GM21423 (cell line): ENCODE measurements at regions not wholly inside any gene's neighbourhood (a gene's known extent, or its start where the extent isn't known, plus 50 kb on each side); places are given as distances from the start of the nearest gene placed in this dataset.
A peak's percentile ranks its signal among the peaks of the same experiment; 100 is the strongest.

Experiments
- ATAC-seq: cut with Tn5 transposase; IDR thresholded peaks from one replicate; pipeline ENCODE4 v1.9.1; 2021; ENCODE audit warnings: mild to moderate bottlenecking, moderate library complexity; ENCODE audit not compliant: unreplicated experiment

GRCh38 chr12:41936333-41936732, 208.3 kb downstream of the GXYLT1 start:
- ATAC-seq: no peak

DNA sequence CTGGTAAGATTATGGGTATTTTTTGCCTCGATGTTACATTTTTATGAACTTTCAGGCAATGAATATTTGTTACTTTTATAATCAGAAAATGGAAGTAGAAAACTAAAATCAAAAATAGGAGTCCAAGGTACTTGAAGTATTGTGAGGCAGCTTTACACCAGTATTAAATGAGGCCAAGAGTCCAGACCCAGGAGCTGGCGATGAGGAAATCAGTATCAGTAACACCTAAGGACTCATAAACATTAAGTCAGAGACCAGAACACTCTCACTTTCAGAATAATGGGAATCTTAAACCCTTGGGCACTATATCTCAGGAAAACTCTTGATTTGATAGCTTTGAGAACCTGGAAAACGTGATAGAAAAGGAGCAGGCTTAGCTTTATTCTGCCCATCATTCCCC, 208.8 kb downstream of the GXYLT1 start:
- no peak for ATAC-seq

DNA sequence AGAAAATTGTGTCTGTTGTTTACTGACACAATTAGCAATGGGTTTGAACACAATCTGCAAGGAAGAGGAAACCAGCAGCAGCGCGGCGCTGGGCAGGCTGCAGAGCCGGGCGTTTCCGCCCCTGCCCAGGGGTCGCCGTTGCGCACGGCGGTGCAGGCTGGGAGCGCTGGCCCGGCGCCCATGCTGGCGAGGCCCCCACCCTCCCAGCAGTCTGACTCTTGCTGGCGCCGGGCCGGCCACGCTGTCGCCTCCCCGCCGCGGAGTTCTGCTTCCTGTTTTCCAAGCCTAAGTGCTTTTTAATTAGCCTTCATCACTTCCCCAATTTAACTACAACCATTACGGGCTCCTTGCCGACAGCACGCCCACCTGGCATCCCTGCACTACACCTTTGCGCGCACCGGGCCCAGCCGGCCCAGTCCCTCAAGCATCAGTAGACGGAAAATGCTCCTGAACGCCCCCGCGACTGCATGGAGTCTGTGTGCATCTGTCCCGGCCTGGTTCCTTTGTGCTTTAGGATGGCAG, 212.1 kb downstream of the GXYLT1 start:
- ATAC-seq: peak; percentile 56

DNA sequence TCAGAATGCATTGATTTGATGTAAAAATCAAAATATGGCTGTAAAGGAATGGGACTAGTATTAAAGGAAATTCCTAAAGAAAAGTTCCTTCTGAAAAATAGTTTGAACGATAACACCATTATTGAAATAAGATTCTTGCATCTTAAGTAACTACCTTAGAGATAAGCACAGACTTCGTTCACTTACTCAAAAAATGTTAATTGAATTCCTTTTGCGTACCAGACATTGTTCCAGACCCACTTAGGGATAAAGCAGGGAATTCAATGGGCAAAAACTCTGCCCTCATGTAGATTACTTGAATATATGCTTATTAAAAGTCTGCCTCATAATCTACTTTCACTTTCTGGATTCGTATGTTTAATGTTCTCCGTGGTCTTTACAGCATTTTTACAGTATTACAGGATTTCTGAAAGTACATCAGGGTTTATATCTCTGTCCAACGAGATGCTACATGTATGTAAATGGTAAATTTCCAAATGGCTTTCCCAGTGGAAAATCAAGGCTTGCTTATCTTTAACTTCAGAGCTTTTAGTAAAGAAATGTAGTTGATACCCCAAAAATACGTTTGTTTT, 213.7 kb downstream of the GXYLT1 start:
- ATAC-seq: no peak

GRCh38 chr12:41924111-41924510, 220.6 kb downstream of the GXYLT1 start:
- ATAC-seq: no peak

- ATAC-seq: no peak
Observed at GRCh38 chr12:41923351-41923750, 221.3 kb downstream of the GXYLT1 start.

- no peak for ATAC-seq
Observed at GRCh38 chr12:41920355-41920754, 224.3 kb downstream of the GXYLT1 start.

GRCh38 chr12:41919526-41920261, 225.0 kb downstream of the GXYLT1 start:
- ATAC-seq: no peak

DNA sequence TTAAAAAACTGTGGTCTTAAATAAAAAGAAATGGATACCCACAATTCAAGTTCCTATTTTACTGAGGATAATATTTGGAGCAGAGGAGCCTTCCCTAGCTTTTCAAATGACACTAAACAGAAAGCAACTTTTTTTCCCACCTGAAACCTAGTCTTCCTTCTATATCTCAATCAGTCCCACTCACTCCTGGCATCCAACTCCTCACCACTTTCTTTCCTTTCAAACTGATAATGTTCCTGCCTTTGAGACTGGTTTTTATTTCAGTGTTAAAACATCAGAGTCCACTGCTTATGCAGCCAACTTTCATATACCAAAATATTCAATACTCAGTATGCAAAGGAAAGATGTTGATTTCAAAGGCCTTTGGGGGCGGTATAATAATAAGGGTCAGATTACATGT, 225.6 kb downstream of the GXYLT1 start:
- ATAC-seq: no peak

GRCh38 chr12:41917938-41918341, 226.7 kb downstream of the GXYLT1 start:
- ATAC-seq: no peak

- ATAC-seq: no peak
Observed at GRCh38 chr12:41917181-41917580, 227.5 kb downstream of the GXYLT1 start.

DNA sequence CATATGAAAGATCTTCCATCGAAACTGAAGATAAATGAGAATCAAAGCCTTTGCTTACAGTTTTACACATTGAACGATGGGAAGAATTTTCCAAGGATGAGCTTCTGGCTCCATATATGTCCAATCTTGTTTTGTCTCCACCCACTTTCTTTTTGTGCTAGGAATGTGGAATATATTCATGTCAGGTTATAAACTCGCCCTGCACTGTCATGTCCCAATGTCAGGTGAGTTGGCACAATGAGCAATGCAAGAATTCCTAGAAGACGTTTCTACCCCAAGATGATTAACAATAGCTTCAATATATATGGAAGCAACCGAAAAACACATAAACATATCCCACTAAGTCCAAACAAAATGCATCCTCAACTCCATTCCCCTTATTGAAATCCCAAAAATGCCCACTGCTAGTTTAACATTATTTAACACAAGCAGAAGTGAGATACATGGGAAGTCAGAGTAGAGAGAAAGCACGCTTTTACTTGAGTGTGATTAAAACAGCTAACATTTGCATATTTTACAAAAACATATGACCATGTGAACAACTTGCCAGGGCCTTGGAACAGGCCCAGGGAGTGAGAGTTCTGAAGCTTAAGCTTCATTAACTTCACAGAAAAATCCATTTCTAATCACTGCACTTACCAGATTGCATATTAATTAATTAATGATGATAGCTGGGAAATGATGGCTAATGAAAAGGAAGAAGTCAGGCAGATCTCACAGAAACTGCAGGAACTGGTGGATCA, 233.9 kb downstream of the GXYLT1 start:
- no peak for ATAC-seq

DNA sequence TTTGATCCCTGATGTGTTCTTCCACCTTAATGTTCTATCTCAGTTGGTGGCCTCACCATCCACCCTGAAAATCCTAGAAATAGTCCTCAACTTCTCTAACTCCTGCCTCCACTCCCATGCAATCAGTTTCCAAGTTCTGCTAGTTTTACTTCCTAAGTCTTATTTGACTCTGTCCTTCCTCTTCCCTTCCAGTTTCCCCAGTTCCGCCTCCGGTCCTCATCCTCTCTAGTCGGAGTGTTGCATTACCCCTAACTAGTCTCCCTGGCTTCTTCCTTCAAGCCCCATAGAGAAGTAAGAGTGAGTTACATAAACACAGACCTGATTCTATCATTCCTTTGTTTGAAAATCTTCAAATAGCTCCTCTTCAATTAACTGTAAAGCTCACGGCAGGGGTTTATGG, 236.5 kb downstream of the GXYLT1 start:
- no peak for ATAC-seq

DNA sequence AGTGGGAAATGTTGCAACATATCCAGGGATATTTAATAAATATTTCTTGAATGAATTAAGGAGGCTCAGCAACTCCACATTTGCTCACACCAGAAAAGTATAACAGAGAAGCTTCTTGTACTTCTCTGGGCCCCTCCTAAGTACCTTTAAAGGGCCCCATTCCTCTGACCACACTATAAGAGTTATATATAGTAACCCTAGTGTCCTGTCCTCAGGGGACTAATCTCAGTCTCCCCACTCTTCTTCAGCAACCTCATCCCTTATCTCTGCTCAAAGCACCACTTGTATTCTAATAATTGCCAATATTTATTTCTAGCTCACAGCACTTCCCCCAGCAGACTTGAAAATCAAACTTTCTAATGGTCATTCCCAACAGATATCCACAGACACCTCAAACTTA, 237.1 kb downstream of the GXYLT1 start:
- no peak for ATAC-seq

GRCh38 chr12:41907021-41907420, 237.7 kb downstream of the GXYLT1 start:
- ATAC-seq: no peak

- ATAC-seq: no peak
Observed at GRCh38 chr12:41905759-41906297, 238.8 kb downstream of the GXYLT1 start.

DNA sequence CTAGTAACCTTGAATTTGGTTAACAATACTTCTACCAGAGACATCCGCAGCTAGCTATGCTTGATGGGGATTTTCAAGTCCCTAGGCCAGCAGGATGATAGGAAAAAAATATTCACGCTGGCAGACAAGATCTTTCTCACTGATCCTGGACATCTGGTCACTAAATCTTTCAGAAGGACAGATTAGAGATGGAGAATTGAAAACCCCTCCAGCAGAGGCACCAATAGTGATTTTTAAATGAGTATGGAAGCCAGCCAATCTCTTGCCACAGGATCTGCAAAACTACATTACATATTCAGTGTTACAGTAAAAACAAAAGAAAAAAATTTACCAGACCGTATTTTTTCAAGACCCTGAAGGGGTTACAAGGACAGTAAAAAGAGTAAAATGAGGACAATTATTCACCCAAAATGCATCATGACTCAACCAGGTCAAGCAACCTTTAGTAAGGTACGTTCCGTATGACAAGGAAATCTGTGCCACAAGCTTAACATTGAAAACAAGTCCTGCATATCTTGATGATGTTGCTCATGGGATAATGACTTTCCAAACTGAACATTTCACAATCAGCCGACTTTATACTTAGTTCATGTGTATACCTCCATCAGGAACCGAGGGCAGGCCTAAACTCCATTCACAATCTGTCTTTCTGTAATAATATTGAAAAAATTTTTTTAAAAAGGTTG, 239.5 kb downstream of the GXYLT1 start:
- ATAC-seq: no peak

- ATAC-seq: no peak
Observed at GRCh38 chr12:41904041-41904440, 240.6 kb downstream of the GXYLT1 start.

- no peak for ATAC-seq
Observed at GRCh38 chr12:41903014-41903708, 241.5 kb downstream of the GXYLT1 start.

DNA sequence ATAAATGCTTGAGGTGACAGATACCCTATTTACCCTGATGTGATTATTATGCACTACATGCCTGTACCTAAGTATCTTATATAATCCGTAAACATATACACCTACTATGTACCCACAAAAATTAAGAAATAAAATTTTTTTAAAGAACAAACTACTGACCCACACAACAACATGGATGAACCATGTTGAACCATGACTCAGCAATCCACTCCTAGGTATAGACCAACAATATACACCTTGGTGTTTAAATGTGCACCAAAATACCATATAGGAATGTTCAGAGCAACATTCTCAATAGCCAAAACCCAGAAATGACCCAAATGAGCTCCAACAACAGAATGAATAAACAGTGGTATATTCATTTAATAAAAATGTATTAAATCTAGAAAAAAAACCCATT, 245.1 kb downstream of the GXYLT1 start:
- no peak for ATAC-seq
